HepG2 (cell line): ENCODE measurements at regions not wholly inside any gene's neighbourhood (a gene's known extent, or its start where the extent isn't known, plus 50 kb on each side); places are given as distances from the start of the nearest gene placed in this dataset.

Experiments used
- FOXP4 ChIP-seq: sonication (generic); formaldehyde crosslinking; IDR thresholded peaks from 2 replicates; pipeline ENCODE4 v1.4.0; 2020; ENCODE audit warnings: missing genetic modification reagents
- GMEB2 ChIP-seq: IDR thresholded peaks from 2 replicates; pipeline ENCODE4 v1.6.1; 2016; ENCODE audit warnings: missing biosample characterization, missing genetic modification reagents, low read depth
- HIVEP1 ChIP-seq: sonication (generic); formaldehyde crosslinking; IDR thresholded peaks from 2 replicates; pipeline ENCODE4 v1.4.0; 2020; ENCODE audit warnings: mild to moderate bottlenecking, missing genetic modification reagents
- HOXA5 ChIP-seq: sonication (generic); formaldehyde crosslinking; IDR thresholded peaks from 2 replicates; pipeline ENCODE4 v1.4.0; 2020; ENCODE audit warnings: missing genetic modification reagents
- MAZ ChIP-seq, 2 experiments: sonication (generic) in 1 of 2; formaldehyde crosslinking in 1 of 2; IDR thresholded peaks; 2 replicates each; pipeline versions ENCODE4 v1.5.0 to v1.6.1; 2012 to 2020; ENCODE audit warnings: low read depth in 2 of 2, mild to moderate bottlenecking in 2 of 2, borderline replicate concordance in 1 of 2, improper control_type of control experiment in 1 of 2, low read length in 1 of 2, missing genetic modification reagents in 1 of 2, moderate library complexity in 1 of 2
- MNT ChIP-seq: fragments of 450-650 bp; IDR thresholded peaks from 2 replicates; pipeline ENCODE4 v1.6.1; 2016
- PCBP1 ChIP-seq: fragments of 200-400 bp; formaldehyde crosslinking; IDR thresholded peaks from 2 replicates; pipeline ENCODE4 v1.6.1; 2017; ENCODE audit warnings: mild to moderate bottlenecking, low read depth, low read length, borderline replicate concordance
- SRSF4 ChIP-seq: fragments of 200-400 bp; formaldehyde crosslinking; IDR thresholded peaks from one replicate; pipeline ENCODE4 v1.6.1; 2018; ENCODE audit warnings: mild to moderate bottlenecking, low read depth, low read length, moderate library complexity; ENCODE audit not compliant: poor library complexity, severe bottlenecking
- SRSF9 ChIP-seq: fragments of 200-400 bp; formaldehyde crosslinking; IDR thresholded peaks from 2 replicates; pipeline ENCODE4 v1.6.1; 2018; ENCODE audit warnings: borderline replicate concordance, mild to moderate bottlenecking, low read depth, low read length; ENCODE audit not compliant: insufficient read depth, poor library complexity, severe bottlenecking
- ZBTB46 ChIP-seq: sonication (generic); formaldehyde crosslinking; IDR thresholded peaks from 2 replicates; pipeline ENCODE4 v1.4.0; 2020; ENCODE audit warnings: mild to moderate bottlenecking, missing genetic modification reagents, borderline replicate concordance
- ZNF124 ChIP-seq: sonication (generic); formaldehyde crosslinking; IDR thresholded peaks from 2 replicates; pipeline ENCODE4 v1.4.0; 2020; ENCODE audit warnings: missing genetic modification reagents
- ZNF607 ChIP-seq: sonication (generic); formaldehyde crosslinking; IDR thresholded peaks from 2 replicates; pipeline ENCODE4 v1.5.1; 2020; ENCODE audit warnings: missing genetic modification reagents, mild to moderate bottlenecking, borderline replicate concordance
- TF ChIP-seq, protein P1 (sequence below): conservative IDR thresholded peaks from 2 replicates; pipeline ENCODE4 v1.6.1; 2018; ENCODE audit warnings: missing genetic modification reagents
- TF ChIP-seq, protein P2 (sequence below): sonication (generic); formaldehyde crosslinking; IDR thresholded peaks from 2 replicates; pipeline ENCODE4 v1.8.0; 2022; ENCODE audit warnings: mild to moderate bottlenecking, missing genetic modification reagents; ENCODE audit not compliant: insufficient replicate concordance
- TF ChIP-seq, protein P3 (sequence below): sonication (generic); formaldehyde crosslinking; IDR thresholded peaks from 2 replicates; pipeline ENCODE4 v1.5.1; 2020; ENCODE audit warnings: missing genetic modification reagents, mild to moderate bottlenecking, borderline replicate concordance

- TF ChIP-seq PCBP1 (no peak), SRSF9 (no peak), HOXA5 (CRISPR knock-in tag) (no peak), FOXP4 (CRISPR knock-in tag) (no peak), ZNF607 (CRISPR knock-in tag) (no peak), HIVEP1 (CRISPR knock-in tag) (no peak), MNT (no peak), MAZ (IDR thresholded peaks at IDR 0.05; ENCODE audit: borderline replicate concordance, low read depth, low read length) (no peak), MAZ (CRISPR knock-in tag; IDR thresholded peaks at IDR 0.05; ENCODE audit: low read depth) (0 out of 2 replicates have a peak, but pooled peaks have one; percentile 42), ZBTB46 (CRISPR knock-in tag) (no peak), SRSF4 (no peak), GMEB2 (CRISPR knock-in tag) (no peak), ZNF124 (0 out of 2 replicates have a peak, but pooled peaks have one; percentile 30)
- TF ChIP-seq, protein P1, sequence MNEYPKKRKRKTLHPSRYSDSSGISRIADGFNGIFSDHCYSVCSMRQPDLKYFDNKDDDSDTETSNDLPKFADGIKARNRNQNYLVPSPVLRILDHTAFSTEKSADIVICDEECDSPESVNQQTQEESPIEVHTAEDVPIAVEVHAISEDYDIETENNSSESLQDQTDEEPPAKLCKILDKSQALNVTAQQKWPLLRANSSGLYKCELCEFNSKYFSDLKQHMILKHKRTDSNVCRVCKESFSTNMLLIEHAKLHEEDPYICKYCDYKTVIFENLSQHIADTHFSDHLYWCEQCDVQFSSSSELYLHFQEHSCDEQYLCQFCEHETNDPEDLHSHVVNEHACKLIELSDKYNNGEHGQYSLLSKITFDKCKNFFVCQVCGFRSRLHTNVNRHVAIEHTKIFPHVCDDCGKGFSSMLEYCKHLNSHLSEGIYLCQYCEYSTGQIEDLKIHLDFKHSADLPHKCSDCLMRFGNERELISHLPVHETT (CRISPR knock-in tag), result no peak
- TF ChIP-seq, protein P2, sequence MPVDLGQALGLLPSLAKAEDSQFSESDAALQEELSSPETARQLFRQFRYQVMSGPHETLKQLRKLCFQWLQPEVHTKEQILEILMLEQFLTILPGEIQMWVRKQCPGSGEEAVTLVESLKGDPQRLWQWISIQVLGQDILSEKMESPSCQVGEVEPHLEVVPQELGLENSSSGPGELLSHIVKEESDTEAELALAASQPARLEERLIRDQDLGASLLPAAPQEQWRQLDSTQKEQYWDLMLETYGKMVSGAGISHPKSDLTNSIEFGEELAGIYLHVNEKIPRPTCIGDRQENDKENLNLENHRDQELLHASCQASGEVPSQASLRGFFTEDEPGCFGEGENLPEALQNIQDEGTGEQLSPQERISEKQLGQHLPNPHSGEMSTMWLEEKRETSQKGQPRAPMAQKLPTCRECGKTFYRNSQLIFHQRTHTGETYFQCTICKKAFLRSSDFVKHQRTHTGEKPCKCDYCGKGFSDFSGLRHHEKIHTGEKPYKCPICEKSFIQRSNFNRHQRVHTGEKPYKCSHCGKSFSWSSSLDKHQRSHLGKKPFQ, result no peak
- TF ChIP-seq, protein P3, sequence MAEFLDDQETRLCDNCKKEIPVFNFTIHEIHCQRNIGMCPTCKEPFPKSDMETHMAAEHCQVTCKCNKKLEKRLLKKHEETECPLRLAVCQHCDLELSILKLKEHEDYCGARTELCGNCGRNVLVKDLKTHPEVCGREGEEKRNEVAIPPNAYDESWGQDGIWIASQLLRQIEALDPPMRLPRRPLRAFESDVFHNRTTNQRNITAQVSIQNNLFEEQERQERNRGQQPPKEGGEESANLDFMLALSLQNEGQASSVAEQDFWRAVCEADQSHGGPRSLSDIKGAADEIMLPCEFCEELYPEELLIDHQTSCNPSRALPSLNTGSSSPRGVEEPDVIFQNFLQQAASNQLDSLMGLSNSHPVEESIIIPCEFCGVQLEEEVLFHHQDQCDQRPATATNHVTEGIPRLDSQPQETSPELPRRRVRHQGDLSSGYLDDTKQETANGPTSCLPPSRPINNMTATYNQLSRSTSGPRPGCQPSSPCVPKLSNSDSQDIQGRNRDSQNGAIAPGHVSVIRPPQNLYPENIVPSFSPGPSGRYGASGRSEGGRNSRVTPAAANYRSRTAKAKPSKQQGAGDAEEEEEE (CRISPR knock-in tag), result no peak
These were observed 67.4 kb upstream of the STAM2 start (continued) for GRCh38 chr2:152242787-152243472.
